SK-N-SH treated with all-trans-retinoic acid at 6 μM for 48 hours (cell line): ENCODE measurements at regions not wholly inside any gene's neighbourhood (a gene's known extent, or its start where the extent isn't known, plus 50 kb on each side); places are given as distances from the start of the nearest gene placed in this dataset.

Source experiments
- CSDC2 ChIP-seq: fragments of 250-450 bp; sonication (Bioruptor Pico); IDR thresholded peaks from 2 replicates; pipeline ENCODE4 v1.5.0; 2020; ENCODE audit warnings: mild to moderate bottlenecking, moderate library complexity
- CSRNP3 ChIP-seq: fragments of 250-450 bp; sonication (Bioruptor Pico); IDR thresholded peaks from 2 replicates; pipeline ENCODE4 v1.5.1; 2021; ENCODE audit warnings: mild to moderate bottlenecking, moderate library complexity
- ESRRG ChIP-seq: fragments of 250-450 bp; sonication (Bioruptor Pico); IDR thresholded peaks from 2 replicates; pipeline ENCODE4 v1.6.1; 2021; ENCODE audit warnings: mild to moderate bottlenecking
- OSR1 ChIP-seq: fragments of 250-450 bp; sonication (Bioruptor Pico); IDR thresholded peaks from 2 replicates; pipeline ENCODE4 v1.8.0; 2022; ENCODE audit warnings: moderate library complexity, mild to moderate bottlenecking, inconsistent platforms
- PATZ1 ChIP-seq: fragments of 250-450 bp; sonication (Bioruptor Pico); IDR thresholded peaks from 2 replicates; pipeline ENCODE4 v1.8.0; 2020; ENCODE audit warnings: mild to moderate bottlenecking, moderate library complexity, borderline replicate concordance
- RARB ChIP-seq: fragments of 250-450 bp; sonication (Bioruptor Pico); IDR thresholded peaks from 2 replicates; pipeline ENCODE4 v1.8.0; 2021; ENCODE audit warnings: mild to moderate bottlenecking, moderate library complexity
- TCF4 ChIP-seq: fragments of 250-450 bp; sonication (Bioruptor Pico); IDR thresholded peaks from 2 replicates; pipeline ENCODE4 v1.8.0; 2021; ENCODE audit warnings: mild to moderate bottlenecking, moderate library complexity, borderline replicate concordance
- TOX ChIP-seq: fragments of 250-450 bp; sonication (Bioruptor Pico); IDR thresholded peaks from 2 replicates; pipeline ENCODE4 v1.8.0; 2021; ENCODE audit warnings: mild to moderate bottlenecking, moderate library complexity, borderline replicate concordance
- TSHZ2 ChIP-seq: fragments of 250-450 bp; sonication (Bioruptor Pico); IDR thresholded peaks from 2 replicates; pipeline ENCODE4 v1.5.0; 2020; ENCODE audit warnings: mild to moderate bottlenecking, moderate library complexity
- ZFP3 ChIP-seq: fragments of 250-450 bp; sonication (Bioruptor Pico); IDR thresholded peaks from 2 replicates; pipeline ENCODE4 v1.5.0; 2020; ENCODE audit warnings: mild to moderate bottlenecking, moderate library complexity
- ZFP30 ChIP-seq: fragments of 450-650 bp; formaldehyde crosslinking; IDR thresholded peaks from 2 replicates; pipeline ENCODE4 v1.5.0; 2022; ENCODE audit warnings: mild to moderate bottlenecking, moderate library complexity
- ZNF70 ChIP-seq: fragments of 450-650 bp; formaldehyde crosslinking; IDR thresholded peaks from 2 replicates; pipeline ENCODE4 v1.5.0; 2020; ENCODE audit warnings: mild to moderate bottlenecking, moderate library complexity
- ZNF8 ChIP-seq: fragments of 450-650 bp; formaldehyde crosslinking; IDR thresholded peaks from 2 replicates; pipeline ENCODE4 v1.5.0; 2020; ENCODE audit warnings: mild to moderate bottlenecking, moderate library complexity

GRCh38 chr9:82423700-82424099 is 435.1 kb downstream of the SPATA31D1 start:
- TF ChIP-seq PATZ1 (CRISPR knock-in tag): no peak
- TF ChIP-seq ZNF70 (CRISPR knock-in tag): no peak
- no peak for TF ChIP-seq CSRNP3 (CRISPR knock-in tag)
- no peak for TF ChIP-seq TOX (CRISPR knock-in tag)
- TF ChIP-seq ESRRG (CRISPR knock-in tag): no peak
- TF ChIP-seq RARB: no peak
- TF ChIP-seq ZFP3: no peak
- no peak for TF ChIP-seq TCF4
- no peak for TF ChIP-seq ZNF8 (CRISPR knock-in tag)
- TF ChIP-seq CSDC2: no peak
- TF ChIP-seq TSHZ2: no peak
- TF ChIP-seq OSR1: no peak
- no peak for TF ChIP-seq ZFP30
